DOHH2 (cell line): ENCODE measurements at regions not wholly inside any gene's neighbourhood (a gene's known extent, or its start where the extent isn't known, plus 50 kb on each side); places are given as distances from the start of the nearest gene placed in this dataset.

ENCODE experiments used
- EZH2phosphoT487 ChIP-seq: fragments of 200-600 bp; sonication (generic); IDR thresholded peaks from 2 replicates; pipeline ENCODE4 v1.6.1; 2017; ENCODE audit warnings: borderline replicate concordance, mild to moderate bottlenecking, antibody characterized with exemption, low read length, moderate library complexity, mixed read lengths
- TF ChIP-seq, protein P1 (sequence below): fragments of 200-600 bp; sonication (generic); IDR thresholded peaks from one replicate; pipeline ENCODE4 v1.5.1; 2014; ENCODE audit warnings: antibody characterized with exemption, mild to moderate bottlenecking, low read depth, low read length; ENCODE audit not compliant: poor library complexity, severe bottlenecking

DNA sequence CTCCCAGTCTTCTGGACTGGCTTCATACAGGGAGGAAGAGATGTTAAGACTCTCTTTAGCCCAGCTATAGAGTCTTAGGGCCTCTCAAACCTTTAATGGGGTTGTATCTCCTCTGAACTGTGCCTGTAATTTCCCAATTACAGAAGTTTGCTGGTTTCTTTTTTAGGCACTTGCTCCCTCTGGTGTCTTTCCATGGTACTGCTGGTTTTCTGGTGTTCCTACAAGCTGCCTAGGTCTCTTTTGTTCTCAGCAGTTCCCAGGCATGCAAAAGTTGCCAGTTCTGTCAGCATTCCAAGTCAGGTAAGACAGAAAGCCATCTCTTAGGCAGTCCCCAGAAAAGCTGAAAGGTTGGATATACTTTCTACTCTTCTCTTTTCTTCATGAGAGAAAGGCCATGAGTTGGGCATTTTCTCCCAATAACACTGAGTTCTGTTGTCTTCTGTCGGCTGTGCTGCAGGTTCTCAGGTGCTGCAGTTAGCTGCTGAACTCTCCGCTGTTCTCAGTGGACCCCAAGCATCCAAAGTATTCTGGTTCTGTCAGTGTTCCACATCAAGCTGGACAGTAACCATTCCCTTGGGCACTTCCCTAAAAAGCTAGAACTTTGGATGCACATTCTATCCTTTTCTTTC lies 54.4 kb upstream of the EHHADH start:
- TF ChIP-seq, protein P1, sequence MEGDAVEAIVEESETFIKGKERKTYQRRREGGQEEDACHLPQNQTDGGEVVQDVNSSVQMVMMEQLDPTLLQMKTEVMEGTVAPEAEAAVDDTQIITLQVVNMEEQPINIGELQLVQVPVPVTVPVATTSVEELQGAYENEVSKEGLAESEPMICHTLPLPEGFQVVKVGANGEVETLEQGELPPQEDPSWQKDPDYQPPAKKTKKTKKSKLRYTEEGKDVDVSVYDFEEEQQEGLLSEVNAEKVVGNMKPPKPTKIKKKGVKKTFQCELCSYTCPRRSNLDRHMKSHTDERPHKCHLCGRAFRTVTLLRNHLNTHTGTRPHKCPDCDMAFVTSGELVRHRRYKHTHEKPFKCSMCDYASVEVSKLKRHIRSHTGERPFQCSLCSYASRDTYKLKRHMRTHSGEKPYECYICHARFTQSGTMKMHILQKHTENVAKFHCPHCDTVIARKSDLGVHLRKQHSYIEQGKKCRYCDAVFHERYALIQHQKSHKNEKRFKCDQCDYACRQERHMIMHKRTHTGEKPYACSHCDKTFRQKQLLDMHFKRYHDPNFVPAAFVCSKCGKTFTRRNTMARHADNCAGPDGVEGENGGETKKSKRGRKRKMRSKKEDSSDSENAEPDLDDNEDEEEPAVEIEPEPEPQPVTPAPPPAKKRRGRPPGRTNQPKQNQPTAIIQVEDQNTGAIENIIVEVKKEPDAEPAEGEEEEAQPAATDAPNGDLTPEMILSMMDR: peak; percentile 66
- TF ChIP-seq EZH2phosphoT487: no peak
